Cardiac fibroblast (primary cell): ENCODE measurements at regions not wholly inside any gene's neighbourhood (a gene's known extent, or its start where the extent isn't known, plus 50 kb on each side); places are given as distances from the start of the nearest gene placed in this dataset.
"Not testable (repeated sequence)": the region's sequence is repeated elsewhere in the genome, so short reads cannot be mapped to it uniquely, and the experiment has no call there.

Experiments
- DNase-seq, 2 donors: peaks; one replicate each; pipeline versions ENCODE4 v3.0.0 to v3.0.0-alpha.2; 2010; ENCODE audit warnings: low read depth in 2 of 2
- H3K4me3 ChIP-seq, 2 donors: replicated peaks in 1 of 2; 1 replicate in 1 of 2; 2 replicates in 1 of 2; pipeline ENCODE4 v1.5.1; 2011; ENCODE audit warnings: low read depth in 2 of 2, low read length in 2 of 2, mild to moderate bottlenecking in 2 of 2, moderate library complexity in 1 of 2
- CTCF ChIP-seq: IDR thresholded peaks from one replicate; pipeline ENCODE4 v1.5.1; 2011; ENCODE audit warnings: low read depth, mild to moderate bottlenecking, low read length, inconsistent platforms

- no peak for TF ChIP-seq CTCF
- no peak for DNase-seq
- no peak overlapping the region for H3K4me3 ChIP-seq
Observed at GRCh38 chr5:7105358-7105757, 290.6 kb upstream of the ADCY2 start.

GRCh38 chr5:7117961-7118360, 278.0 kb upstream of the ADCY2 start:
- H3K4me3 ChIP-seq, result no peak overlapping the region
- no peak for DNase-seq
- no peak for TF ChIP-seq CTCF

GRCh38 chr5:7131680-7132079, 264.3 kb upstream of the ADCY2 start:
- no peak for TF ChIP-seq CTCF

GRCh38 chr5:7146886-7147285, 249.1 kb upstream of the ADCY2 start:
- H3K4me3 ChIP-seq, result no peak overlapping the region
- TF ChIP-seq CTCF, result no peak
- no peak for DNase-seq

More at GRCh38 chr5:7131680-7132079, 264.3 kb upstream of the ADCY2 start:
- no peak for DNase-seq
- H3K4me3 ChIP-seq, result no peak overlapping the region

- no peak overlapping the region for H3K4me3 ChIP-seq
- no peak for DNase-seq
- TF ChIP-seq CTCF, result no peak
Observed at GRCh38 chr5:7157083-7157482, 238.9 kb upstream of the ADCY2 start.

GRCh38 chr5:7169240-7169878, 226.6 kb upstream of the ADCY2 start:
- DNase-seq, result no peak
- TF ChIP-seq CTCF, result no peak
- H3K4me3 ChIP-seq, result no peak overlapping the region

GRCh38 chr5:7170785-7171184, 225.2 kb upstream of the ADCY2 start:
- DNase-seq, result not testable (repeated sequence)

More at GRCh38 chr5:7170785-7171184, 225.2 kb upstream of the ADCY2 start:
- H3K4me3 ChIP-seq, result not testable (repeated sequence)
